Posterior vena cava (tissue), 2 donors: ENCODE measurements at regions not wholly inside any gene's neighbourhood (a gene's known extent, or its start where the extent isn't known, plus 50 kb on each side); places are given as distances from the start of the nearest gene placed in this dataset.
A peak's percentile ranks its signal among the peaks of the same experiment; 100 is the strongest.

Experiments
- DNase-seq: peaks from one replicate; pipeline ENCODE4 v3.0.0-alpha.2; 2020; ENCODE audit warnings: low spot score
- intact Hi-C, 2 donors: fragments of 100-400 bp; cut with DNase I; formaldehyde crosslinking; loops; one replicate each; pipeline versions ENCODE4 v1.14.1 to v1.14.2; 2022 to 2023
- donor health status: DM: yes; HTN: yes; CAD: no.
- donor health status: DM: yes; HTN: yes; CAD: no.

DNA sequence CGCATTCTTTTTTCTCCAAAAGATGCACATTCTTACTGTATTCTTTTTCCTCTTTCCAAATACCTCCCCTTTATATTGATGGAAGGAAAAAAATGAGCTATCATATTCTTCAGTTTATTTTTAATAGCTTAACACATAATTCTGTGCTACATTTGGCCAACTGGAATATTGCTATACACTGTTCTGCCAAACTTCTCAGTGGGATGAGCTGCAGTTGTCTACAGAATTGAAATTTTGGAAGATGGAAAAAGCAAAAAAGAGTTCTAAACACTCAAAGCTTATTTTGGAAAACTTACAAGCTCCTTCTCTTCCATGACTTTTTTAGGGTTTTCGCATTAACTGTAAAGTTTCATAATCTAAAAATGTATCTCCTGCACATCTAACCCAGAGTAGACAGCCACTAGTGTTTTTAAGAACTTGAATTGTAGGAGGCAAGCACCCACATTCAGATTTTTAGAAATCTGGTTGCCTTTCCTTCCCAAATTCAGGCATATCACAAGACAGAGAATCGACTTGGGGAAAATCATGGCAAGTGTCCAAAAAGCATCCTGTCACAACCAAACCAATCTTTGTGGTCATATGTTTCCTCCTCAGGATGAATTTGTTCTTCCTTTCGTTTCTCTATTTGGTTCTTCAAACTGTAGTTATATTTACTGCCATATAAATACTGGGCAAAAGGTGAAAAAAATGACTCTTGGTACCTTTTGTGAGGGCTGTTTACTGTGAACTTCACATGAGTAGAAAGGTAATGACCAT is 111.4 kb upstream of the FRY start:
- intact Hi-C loops = loop anchor here (10.0 kb wide), 2 partner anchors 95 to 385 kb away; no protein-coding TSS in a partner anchor
- no peak for DNase-seq

GRCh38 chr13:31920727-31921100 is 110.9 kb upstream of the FRY start:
- intact Hi-C loops = no loop called here
- no peak for DNase-seq

DNA sequence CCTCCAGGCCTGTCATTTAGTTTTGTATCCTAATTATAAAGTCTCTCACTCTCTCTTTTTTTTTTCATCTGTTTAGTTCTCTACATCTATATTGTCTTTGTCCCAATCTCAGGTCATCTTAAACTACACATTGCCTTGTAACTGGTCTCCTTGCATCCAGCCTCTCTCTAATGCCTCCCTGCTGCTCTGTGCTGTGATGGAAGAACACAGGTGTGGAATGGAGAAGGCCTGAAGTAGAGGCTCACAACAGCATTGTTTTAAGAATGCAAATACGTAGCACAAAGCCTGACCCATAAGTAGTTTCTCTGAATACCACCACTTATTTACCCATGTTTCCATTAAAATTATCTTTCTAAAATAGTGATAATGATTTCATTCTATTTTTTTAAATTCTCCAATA is 108.8 kb upstream of the FRY start:
- no peak for DNase-seq
- intact Hi-C loops = no loop called here

DNA sequence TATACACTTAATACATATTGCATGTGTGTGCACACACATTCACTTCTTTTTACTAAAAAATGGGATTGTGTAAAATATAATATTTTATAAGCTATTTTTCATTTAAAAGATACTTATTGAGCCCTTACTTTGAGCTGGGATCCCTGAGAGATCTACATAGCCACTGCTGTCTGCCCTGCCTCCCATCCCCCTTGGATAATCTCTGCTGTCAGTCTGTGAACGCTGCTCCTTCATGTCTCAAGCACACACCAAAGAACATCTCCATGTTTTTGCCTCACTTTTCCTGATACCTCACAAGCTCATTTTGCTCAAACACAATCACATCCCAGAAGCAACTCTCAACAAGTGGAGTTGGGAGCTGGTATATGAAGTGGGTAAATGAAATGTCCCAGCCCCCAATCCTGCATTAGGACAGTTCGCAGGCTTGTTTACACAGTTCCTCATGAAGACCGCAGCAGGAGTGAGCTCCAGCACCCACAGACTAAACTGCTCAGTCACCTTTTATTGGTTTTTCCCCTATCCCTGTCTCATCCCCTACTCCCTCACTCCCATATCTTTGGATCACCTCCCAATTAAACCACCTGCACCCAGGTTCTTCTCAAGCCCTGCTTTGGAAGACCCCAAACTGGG is 108.3 kb upstream of the FRY start:
- intact Hi-C loops = no loop called here
- no peak for DNase-seq

GRCh38 chr13:31925079-31925478 is 106.5 kb upstream of the FRY start:
- intact Hi-C loops = no loop called here
- DNase-seq = no peak

DNA sequence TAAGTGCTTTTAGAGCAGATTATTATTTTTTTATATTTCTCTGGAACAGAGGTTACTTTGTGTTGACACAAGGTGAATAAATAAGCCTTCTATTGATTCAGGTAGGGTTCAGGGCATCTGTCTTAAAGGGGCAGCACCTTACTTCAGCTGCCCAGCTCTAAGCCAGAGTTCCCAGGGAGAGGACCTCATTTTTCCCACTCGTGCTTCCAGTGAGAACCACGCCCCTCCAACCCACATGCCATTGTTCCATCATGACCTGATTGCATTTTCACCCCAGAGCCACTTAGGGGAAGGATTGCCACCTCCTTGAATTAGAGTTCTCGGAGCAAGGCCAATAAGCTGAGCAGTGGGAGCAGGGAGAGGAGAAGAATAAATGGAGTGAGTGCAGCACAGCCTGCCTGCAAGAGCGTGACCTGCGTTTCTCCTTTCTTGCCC is 104.3 kb upstream of the FRY start:
- no peak for DNase-seq
- intact Hi-C loops = no loop called here

GRCh38 chr13:31929031-31929770 is 102.4 kb upstream of the FRY start:
- intact Hi-C loops = no loop called here
- no peak for DNase-seq

GRCh38 chr13:31930490-31930889 is 101.1 kb upstream of the FRY start:
- intact Hi-C loops = no loop called here
- no peak for DNase-seq

- intact Hi-C loops = no loop called here
- no peak for DNase-seq
Measured at GRCh38 chr13:31930901-31931522, 100.6 kb upstream of the FRY start.

DNA sequence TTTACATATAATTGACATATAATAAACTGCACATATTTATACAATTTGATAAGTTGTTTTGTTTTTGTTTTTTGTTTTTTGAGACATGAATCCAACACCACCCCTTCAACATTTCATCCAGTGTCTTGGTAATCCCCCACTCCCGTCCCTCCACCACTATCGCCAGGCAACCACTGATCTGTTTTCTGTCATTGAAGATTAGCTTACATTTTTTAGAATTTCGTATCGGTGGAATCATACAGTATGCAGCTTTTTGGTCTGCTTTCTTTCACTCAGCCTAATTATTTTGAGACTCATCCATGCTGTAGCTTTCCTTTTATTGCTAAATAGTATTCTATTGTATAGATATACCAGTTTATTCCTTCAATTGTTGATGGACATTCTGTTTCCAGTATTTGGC is 94.1 kb upstream of the FRY start:
- intact Hi-C loops = no loop called here

DNA sequence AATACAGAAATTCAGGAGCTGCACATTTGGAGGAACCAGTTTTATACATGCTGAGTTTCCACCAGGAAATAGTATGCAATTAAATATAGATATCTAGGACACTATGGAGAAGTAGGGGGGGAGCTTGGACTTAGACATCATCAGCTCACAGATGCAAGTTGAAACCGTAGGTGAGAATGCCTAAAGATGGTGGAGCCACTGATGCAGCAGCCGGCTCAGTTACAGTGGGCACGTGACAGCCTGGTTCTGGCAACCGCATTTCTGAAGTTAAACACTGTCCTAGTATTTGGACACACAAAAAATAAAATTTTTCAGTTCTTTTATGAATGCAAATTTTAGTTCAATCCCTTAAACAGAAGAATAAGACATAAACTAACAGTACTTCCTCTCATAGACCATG is 91.5 kb upstream of the FRY start:
- DNase-seq = no peak
- intact Hi-C loops = no loop called here

More for the DNA sequence above, 94.1 kb upstream of the FRY start:
- DNase-seq = no peak

DNA sequence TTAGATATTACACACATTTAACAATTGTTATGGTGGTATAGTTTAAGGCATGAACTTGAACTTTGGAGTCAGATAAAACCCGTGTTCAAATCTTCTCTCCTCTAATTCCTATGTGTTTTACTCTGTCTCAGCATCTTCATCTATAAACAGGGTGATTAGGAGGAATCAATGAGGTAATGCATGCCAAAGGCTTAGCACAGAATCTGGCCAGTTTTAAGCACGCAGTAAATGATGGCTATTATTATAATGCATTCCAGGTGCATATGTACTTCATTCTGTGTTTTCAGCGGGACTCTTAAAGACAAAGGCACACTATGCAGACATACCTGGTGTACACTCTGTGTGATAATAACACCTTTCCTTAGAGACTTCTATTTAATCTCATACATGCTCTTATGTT is 88.0 kb upstream of the FRY start:
- DNase-seq = no peak
- intact Hi-C loops = no loop called here

GRCh38 chr13:31944262-31945160 is 87.1 kb upstream of the FRY start:
- intact Hi-C loops = no loop called here
- DNase-seq = no peak

GRCh38 chr13:31945202-31945961 is 86.2 kb upstream of the FRY start:
- intact Hi-C loops = no loop called here
- peak; percentile 92 for DNase-seq

DNA sequence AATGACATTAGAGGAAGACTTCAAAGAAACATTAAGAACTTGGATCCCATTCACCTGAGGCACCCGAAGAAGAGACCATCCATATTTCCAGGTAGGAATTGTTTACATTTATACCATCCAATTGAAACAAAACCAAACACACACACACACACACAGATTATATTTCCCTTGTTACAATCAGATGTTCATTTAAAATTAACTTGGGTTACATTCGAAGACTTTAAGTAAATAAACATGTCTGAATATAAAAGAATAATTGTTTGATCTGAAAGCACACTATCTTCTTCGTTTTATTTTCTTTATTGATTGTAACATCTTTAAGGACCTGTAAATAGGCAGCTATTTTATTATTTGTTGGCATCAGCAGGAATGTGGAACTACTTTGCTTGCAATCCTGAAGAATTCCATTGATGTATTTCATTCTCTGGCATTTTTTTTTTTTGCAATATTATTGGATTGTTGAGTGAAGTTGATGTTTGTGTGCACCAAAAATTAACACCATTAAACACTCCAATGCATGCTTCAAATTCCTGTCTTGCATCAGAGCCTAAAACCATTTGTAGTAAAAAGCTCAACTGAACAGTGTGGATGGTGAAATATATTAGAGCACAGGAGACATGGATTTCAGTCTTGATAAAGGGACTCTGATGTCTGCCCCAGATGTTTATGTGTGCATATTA is 85.3 kb upstream of the FRY start:
- no peak for DNase-seq
- intact Hi-C loops = no loop called here

DNA sequence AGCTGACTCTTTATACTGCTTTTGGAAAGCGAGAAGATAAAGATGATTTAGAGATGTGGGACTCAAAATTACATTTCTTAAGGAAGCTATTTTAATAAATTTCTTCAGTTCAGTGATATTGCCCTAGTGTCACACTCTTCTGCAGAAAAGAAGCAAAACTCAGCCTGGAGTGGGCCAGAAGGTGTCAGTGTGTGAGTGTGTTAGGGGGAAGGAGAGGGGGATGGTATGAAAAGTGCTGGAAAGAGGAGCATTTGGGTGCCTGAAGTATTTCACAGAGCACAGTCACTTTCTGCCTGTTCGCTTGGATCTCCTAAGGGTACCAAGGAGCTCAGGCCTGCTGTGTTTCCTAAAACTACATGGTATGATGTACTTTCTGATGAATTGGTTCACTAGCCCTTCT is 84.5 kb upstream of the FRY start:
- intact Hi-C loops = no loop called here
- no peak for DNase-seq

GRCh38 chr13:31947506-31947905 is 84.1 kb upstream of the FRY start:
- DNase-seq = no peak

GRCh38 chr13:31949486-31949885 is 82.1 kb upstream of the FRY start:
- DNase-seq = no peak
- intact Hi-C loops = no loop called here

More at GRCh38 chr13:31947506-31947905, 84.1 kb upstream of the FRY start:
- intact Hi-C loops = no loop called here
